22Rv1 (cell line): ENCODE measurements at regions not wholly inside any gene's neighbourhood (a gene's known extent, or its start where the extent isn't known, plus 50 kb on each side); places are given as distances from the start of the nearest gene placed in this dataset.
"Not testable (repeated sequence)": the region's sequence is repeated elsewhere in the genome, so short reads cannot be mapped to it uniquely, and the experiment has no call there.

Experiments
- H3K27ac ChIP-seq: fragments of 450-650 bp; 2 replicates; pipeline ENCODE4 v1.5.1; 2017
- ZFX ChIP-seq: fragments of 450-650 bp; IDR thresholded peaks from 2 replicates; pipeline ENCODE4 v1.6.1; 2017; ENCODE audit warnings: antibody characterized with exemption, borderline replicate concordance
- TF ChIP-seq, protein P1 (sequence below): fragments of 450-650 bp; IDR thresholded peaks from 2 replicates; pipeline ENCODE4 v1.5.1; 2017; ENCODE audit warnings: mild to moderate bottlenecking

DNA sequence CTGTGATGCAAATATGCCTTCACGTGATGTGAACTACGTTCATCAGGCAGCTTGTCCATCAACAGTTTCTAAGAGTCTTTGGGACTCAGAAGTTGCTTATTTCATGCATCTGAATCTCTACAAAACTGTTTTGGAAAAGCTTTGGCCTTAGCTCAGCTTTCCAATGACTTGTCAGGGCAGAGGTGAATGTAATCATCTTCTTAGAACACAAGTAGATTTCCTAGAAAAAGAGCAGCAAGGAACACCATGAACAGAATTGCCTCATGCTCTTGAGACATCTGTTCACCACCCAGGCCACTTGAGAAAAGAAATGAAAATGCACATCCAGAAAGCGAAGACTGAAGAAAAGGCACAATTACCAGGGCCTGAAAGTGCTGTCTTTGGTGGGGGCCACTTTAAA, 105.8 kb upstream of the PDHA1 start:
- no peak overlapping the region for H3K27ac ChIP-seq
- TF ChIP-seq, protein P1, sequence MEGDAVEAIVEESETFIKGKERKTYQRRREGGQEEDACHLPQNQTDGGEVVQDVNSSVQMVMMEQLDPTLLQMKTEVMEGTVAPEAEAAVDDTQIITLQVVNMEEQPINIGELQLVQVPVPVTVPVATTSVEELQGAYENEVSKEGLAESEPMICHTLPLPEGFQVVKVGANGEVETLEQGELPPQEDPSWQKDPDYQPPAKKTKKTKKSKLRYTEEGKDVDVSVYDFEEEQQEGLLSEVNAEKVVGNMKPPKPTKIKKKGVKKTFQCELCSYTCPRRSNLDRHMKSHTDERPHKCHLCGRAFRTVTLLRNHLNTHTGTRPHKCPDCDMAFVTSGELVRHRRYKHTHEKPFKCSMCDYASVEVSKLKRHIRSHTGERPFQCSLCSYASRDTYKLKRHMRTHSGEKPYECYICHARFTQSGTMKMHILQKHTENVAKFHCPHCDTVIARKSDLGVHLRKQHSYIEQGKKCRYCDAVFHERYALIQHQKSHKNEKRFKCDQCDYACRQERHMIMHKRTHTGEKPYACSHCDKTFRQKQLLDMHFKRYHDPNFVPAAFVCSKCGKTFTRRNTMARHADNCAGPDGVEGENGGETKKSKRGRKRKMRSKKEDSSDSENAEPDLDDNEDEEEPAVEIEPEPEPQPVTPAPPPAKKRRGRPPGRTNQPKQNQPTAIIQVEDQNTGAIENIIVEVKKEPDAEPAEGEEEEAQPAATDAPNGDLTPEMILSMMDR, result no peak

DNA sequence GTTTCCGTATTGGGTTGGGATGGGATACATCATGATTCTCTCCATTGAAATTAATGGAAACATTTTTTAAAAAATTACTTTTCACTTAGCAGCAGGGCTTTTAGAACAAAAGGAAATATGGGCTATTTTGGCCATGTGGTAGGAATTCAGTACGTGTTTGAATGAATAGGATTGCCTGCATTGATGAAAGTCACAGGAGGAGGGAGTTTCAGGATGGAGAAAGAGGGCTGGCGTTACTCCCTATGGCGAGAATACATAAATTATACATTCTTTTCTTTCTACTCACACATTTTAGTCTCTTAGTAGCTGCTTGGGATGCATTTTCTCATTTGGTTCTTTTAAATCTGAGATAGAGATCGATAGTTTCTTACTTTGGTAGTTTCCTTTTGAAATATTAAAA, 100.3 kb upstream of the PDHA1 start:
- no peak for TF ChIP-seq ZFX
- TF ChIP-seq, protein P1, result no peak
- H3K27ac ChIP-seq, result no peak overlapping the region

DNA sequence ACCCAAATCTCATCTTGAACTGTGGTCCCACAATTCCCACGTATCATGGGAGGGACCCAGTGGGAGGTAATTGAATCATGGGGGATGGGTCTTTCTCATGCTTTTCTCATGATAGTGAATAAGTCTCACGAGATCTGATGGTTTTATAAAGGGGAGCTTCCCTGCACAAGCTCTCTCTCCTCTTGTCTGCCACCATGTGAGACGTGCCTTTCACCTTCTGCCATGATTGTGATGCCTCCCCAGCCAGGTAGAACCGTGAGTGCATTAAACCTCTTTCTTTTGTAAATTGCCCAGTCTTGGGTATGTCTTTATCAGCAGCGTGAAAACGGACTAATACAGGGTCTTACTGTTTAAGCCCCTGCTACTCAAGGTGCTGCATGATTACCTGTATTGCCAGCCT, 98.8 kb upstream of the PDHA1 start:
- not testable (repeated sequence) for H3K27ac ChIP-seq

DNA sequence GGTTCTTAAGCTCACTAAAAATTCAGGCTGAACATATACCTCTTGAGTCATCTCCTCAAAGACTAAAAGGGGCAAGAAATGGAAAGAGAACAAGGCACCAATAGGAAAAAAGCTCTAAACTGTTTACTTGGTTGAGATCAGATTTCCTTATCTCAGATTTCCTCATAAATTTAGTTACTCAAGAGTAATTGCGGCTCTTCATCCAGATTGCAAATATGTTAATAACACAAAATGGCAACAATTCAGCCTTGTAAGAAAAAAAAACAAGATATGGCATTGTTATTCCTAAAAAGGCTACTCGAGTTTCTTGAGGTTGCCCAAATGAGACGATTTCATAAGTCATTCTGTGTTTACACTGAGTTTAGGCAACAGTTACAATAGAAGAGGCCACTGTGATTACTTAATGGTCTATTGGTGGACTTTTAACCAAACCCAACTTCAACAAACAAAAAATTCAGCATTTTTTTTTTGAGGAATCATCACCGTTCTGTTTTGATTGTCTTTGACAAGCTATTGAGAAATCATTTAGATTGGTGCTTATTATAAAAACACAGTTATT, 97.9 kb upstream of the PDHA1 start:
- TF ChIP-seq, protein P1, result no peak
- no peak for TF ChIP-seq ZFX
- no peak overlapping the region for H3K27ac ChIP-seq

DNA sequence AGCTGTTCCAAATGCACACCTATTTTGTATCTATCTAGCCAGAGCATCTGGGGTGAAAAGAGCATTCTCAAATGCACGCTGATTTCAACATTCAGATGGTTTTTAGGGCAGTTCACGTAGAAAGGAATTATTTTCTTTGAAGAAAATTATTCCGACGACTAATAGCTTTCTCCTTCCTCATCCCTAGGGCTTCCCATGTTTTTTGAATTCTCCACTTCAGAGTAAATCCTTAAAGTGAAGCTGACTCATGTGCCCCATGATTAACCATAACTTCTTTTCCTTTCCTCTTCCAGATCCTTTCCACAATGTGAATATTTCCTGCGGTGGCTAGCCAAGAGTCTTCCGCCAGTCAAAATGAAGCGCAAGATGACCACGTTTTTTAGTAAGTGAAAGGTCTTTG, 86.7 kb upstream of the PDHA1 start:
- H3K27ac ChIP-seq, result no peak overlapping the region
- TF ChIP-seq ZFX, result no peak
- TF ChIP-seq, protein P1, result no peak

DNA sequence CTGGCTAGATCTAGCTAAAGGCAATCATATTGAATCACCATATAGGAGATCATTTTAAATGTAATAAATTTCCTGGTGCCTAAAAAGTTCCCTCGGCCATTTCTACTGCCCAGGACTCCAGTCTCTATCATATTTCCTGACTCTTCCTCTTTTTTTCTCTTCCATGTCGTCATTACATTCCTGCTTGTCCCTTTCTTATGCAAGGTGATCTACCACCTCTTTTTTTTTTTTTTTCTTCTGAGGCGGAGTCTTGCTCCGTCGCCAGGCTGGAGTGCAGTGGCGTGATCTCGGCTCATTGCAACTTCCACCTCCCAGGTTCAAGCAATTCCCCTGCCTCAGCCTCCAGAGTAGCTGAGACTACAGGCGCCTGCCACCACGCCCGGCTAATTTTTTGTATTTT, 82.7 kb upstream of the PDHA1 start:
- H3K27ac ChIP-seq, result not testable (repeated sequence)

DNA sequence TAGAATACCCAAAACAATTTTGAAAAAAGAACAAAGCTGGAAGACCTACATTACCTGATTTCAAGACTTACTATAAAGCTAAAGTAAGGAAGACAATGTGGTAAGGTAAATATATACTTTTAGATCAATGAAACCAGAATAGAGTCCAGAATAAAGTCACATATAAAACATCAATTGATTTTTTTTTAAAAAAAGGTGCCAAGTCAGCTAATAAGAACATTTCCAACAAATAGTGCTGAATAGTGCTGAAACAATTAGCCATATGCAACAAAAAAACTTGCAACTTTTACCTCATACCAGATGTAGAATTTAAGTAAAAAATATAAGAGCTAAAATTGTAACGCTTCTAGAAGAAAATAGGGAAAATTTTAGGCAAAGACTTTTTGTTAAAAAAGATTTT, 73.0 kb upstream of the PDHA1 start:
- TF ChIP-seq, protein P1, result no peak
- TF ChIP-seq ZFX, result no peak
- H3K27ac ChIP-seq, result no peak overlapping the region

DNA sequence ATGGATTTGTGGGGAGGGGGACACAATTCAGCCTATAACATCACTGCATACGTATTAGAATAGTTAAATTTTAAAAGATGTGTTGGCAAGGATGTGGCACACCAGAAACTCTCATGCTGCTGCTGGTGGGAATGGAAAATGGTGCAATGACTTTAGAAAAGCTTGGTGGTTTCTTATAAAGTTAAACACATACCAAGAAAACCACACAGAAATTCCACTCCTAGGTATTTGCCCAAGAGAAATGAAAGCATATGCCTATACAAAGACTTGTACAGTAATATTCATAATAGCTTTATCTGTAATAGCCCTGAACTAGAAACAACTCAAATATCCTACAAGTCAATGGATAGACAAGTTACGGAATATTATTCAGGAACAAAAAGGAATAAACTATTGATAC, 71.3 kb upstream of the PDHA1 start:
- TF ChIP-seq ZFX, result no peak
- TF ChIP-seq, protein P1, result no peak
- H3K27ac ChIP-seq, result no peak overlapping the region

DNA sequence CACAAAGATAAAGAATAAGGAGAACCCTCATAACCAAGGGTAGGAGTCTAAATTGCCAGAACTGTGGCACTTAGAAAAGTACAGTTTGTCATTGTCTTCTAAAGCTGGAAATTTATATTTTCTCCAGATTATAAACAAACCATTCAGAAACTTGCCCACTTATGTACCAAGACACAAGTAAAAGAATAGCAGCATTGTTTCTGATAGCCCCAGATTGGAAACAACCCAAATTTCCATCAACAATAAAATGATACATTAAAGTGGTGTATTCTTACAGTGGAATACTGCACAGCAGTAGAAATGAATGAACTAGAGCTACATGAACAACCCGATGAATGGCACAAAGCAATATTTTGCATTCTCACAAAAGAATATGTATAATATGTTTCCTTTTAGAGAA, 63.1 kb upstream of the PDHA1 start:
- H3K27ac ChIP-seq, result no peak overlapping the region
- TF ChIP-seq, protein P1, result no peak
- no peak for TF ChIP-seq ZFX
